ES-I3 (cell line): ENCODE measurements at regions not wholly inside any gene's neighbourhood (a gene's known extent, or its start where the extent isn't known, plus 50 kb on each side); places are given as distances from the start of the nearest gene placed in this dataset.

Experiments
- H3K36me3 ChIP-seq: 2 replicates; pipeline ENCODE4 v1.6.1; 2013; ENCODE audit warnings: mild to moderate bottlenecking, low read length, control low read depth, moderate library complexity; ENCODE audit not compliant: insufficient read depth
- H3K4me1 ChIP-seq: 2 replicates; pipeline ENCODE4 v1.6.1; 2013; ENCODE audit warnings: mild to moderate bottlenecking, control low read depth, low read length; ENCODE audit not compliant: insufficient read depth
- H3K9ac ChIP-seq: 2 replicates; pipeline ENCODE4 v1.6.1; 2013; ENCODE audit warnings: low read depth, mild to moderate bottlenecking, low read length, moderate library complexity
- H3K9me3 ChIP-seq: 2 replicates; pipeline ENCODE4 v1.6.1; 2013; ENCODE audit warnings: mild to moderate bottlenecking, low read length, moderate library complexity; ENCODE audit not compliant: control insufficient read depth, insufficient read depth

DNA sequence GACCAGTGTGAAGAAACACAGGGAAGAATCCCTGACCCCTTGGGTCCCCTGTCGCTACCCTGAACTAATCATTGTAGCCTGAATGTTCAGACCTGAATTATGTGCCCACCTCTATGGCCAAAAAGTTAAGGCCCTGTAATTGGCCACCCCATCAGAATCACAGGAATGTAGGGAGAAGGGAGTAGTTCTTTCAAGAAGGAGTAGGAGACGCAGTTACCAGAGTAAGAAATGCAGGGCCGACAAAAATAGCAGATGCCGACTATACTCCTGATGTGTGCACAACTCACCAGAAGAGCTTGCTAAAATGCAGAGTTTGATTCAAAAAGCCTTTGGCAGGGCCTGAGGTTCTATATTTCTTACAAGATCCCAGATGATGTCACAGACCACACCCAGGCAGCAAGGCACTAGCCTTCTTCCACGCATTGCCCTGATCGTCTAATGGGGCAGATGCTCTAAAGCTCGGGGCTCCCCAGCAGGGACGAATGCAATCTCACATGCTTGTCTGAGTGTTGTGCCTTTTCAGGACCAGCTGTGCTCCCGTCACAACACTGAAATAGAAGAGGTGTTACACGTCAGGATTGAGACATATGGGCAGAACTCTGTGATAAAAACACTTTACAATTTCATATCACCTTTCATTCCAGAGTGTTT is 161.0 kb upstream of the FAM241A start:
- Histone ChIP-seq H3K4me1 (peaks cover 12% of the 10 kb centered on the region), H3K36me3 (no peaks in the 10 kb centered on the region), H3K9ac (no peak overlapping the region), H3K9me3 (no peaks in the 10 kb centered on the region)

DNA sequence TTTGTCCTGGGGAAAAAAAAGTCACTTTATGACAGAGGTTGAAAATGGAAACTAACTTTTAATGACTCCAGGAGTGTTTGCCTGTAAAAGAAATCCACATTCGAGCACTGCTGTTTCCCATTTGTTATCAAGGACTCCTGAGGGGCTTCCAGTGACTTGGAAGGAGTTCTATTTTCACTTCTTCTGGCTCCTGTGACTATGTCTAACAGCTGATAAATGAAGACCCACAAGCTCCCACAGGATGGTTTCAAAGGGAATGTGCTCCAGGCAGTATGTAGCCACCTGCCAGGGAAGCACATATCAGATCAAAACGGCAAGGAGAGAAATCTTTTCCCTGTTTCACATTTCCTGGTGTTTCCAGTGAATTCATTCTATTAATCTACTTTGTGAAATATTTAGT is 159.8 kb upstream of the FAM241A start:
- Histone ChIP-seq H3K9ac (no peak overlapping the region), H3K9me3 (no peaks in the 10 kb centered on the region), H3K36me3 (no peaks in the 10 kb centered on the region), H3K4me1 (peaks cover 12% of the 10 kb centered on the region)

DNA sequence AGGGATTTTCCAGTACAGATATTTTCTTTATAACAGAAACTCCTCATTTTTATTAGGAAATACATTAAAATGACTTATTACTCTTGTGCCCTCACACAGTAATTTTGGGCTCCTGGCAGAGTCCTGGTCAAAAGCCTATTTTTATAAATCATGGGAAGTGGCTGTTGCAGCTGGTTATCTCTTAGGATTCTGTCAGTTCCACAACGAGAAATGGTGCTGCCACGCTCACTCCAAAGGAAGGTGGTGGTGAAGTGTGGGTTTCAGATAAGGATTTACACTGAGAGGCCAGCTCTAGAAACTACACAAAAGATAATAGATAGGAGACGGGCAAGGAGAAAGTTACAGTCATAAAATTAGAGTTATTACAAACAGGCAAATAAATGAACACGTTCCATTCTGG is 159.2 kb upstream of the FAM241A start:
- Histone ChIP-seq H3K9me3 (no peaks in the 10 kb centered on the region), H3K9ac (no peak overlapping the region), H3K4me1 (peaks cover 12% of the 10 kb centered on the region), H3K36me3 (no peaks in the 10 kb centered on the region)

DNA sequence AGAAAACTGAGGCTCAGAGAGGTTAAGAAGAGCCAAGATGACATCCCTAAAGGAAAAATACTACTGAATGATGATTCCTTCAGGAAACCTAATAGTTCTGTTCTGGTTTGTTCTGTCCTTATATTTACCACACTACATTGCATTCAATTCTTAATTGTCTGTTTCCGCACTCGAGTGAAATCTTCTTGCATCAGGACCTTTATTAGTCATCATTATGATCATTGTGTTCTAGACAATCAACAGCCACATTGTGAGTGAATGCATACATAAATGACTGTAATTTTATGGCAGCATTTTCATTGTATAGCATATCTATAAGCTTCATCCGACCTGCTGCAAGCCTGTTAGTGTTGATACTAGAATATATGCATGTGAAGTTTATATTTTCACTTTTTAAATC is 156.7 kb upstream of the FAM241A start:
- Histone ChIP-seq H3K36me3 (no peaks in the 10 kb centered on the region), H3K9me3 (no peaks in the 10 kb centered on the region), H3K9ac (no peak overlapping the region), H3K4me1 (peaks cover 12% of the 10 kb centered on the region)

DNA sequence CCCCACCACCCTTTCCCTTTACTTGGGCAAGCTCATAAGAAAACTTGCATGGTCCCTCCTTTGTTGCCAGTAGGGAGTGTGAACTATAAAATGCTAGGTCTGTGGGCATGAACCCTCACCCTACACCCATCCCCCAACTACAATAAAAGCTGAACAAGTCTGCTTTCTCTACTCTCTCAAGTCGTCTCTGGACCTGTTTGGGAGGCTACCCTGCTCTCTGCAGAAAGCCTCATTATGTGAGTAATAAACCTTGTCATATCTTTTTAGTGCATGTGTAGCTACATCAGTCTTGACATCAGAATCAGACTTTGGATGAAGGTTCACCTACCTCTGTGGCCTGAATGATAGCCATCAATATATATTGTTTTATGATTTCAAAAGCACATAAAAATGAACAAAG is 155.4 kb upstream of the FAM241A start:
- Histone ChIP-seq H3K36me3 (no peaks in the 10 kb centered on the region), H3K9ac (no peak overlapping the region), H3K4me1 (peaks cover 11% of the 10 kb centered on the region)

DNA sequence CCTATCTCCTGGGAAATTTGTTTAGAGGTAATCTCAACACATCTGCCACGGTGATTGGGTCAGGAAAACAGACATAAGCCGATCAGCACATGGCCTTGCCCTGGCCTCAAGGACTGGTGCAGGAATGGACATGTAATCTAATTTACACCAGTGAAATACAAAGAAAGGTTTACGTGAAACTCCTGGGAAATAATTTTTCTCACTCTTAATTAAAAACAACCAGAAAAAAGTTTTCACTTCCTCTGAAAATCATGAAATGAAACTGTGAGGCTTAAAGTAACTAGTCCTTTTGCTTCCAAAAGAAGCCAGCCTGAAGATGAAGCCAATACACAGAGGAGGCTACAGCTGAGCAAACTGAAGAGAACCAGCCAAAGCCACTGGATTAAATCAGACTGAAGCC is 154.1 kb upstream of the FAM241A start:
- Histone ChIP-seq H3K9ac (no peak overlapping the region), H3K36me3 (no peaks in the 10 kb centered on the region), H3K4me1 (peaks cover 7% of the 10 kb centered on the region; the same call in 1 of the 2 replicates), H3K9me3 (no peaks in the 10 kb centered on the region)

More for the DNA sequence above, 155.4 kb upstream of the FAM241A start:
- H3K9me3 ChIP-seq = no peaks in the 10 kb centered on the region

DNA sequence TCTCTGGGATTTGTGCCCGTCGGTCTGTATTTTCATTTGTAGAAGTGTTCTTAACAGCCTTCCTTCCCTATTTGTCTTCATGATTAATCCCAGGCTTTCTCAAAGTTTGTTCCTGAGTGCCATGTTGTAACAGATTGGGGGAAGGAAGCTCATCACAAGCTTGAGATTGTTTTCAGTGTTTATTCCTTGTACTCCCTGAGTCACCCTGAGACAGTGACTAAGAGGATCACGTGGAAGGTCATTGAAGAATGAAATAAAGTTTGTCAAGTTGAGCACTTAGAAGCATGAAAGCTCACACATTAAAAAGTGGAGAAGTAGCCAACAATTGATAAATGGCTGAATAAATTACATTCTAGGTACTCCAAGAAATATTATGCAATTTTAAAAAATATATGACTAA is 153.5 kb upstream of the FAM241A start:
- Histone ChIP-seq H3K9ac (no peak overlapping the region), H3K36me3 (no peaks in the 10 kb centered on the region), H3K9me3 (no peaks in the 10 kb centered on the region), H3K4me1 (peaks cover 7% of the 10 kb centered on the region; the same call in 1 of the 2 replicates)

DNA sequence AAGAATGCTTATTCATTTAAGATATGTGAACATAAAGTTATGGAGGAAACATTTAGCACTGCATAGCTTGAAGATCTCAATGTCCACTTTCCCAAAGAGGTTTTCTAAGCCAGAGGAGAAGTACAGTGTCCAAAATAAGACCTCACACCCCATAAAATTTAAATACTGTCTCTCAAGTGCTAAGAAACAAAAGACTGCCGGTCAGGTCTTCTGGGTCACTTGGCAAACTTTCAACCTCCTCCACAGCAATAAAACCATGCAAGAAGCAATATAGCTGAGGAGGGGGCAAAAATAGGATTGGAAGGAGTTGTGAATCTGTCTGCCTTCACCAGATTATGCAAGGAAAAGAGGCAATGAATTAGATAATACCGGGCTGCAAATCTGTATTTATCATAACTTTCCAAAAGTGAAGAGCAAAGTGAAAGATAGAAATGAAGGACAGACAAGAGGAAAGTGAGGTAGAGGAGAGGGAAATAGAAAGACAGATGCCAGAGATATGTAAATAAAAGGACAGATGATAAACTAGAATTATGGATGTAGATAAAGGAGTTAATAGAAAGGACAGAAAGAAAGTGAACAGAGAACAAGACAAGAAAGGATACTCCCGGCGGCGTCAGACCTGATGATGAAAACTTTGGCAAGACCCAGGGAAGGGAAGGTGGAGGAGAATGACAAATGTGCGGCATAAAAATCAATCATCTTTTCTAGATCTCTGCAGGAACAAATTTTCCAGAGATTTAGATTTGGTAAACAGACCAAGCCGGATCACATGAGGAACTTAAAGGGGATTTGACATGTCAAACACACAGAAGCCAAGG is 152.7 kb upstream of the FAM241A start:
- Histone ChIP-seq H3K36me3 (no peaks in the 10 kb centered on the region), H3K9me3 (no peaks in the 10 kb centered on the region), H3K4me1 (peaks cover 7% of the 10 kb centered on the region; the same call in 1 of the 2 replicates), H3K9ac (no peak overlapping the region)

DNA sequence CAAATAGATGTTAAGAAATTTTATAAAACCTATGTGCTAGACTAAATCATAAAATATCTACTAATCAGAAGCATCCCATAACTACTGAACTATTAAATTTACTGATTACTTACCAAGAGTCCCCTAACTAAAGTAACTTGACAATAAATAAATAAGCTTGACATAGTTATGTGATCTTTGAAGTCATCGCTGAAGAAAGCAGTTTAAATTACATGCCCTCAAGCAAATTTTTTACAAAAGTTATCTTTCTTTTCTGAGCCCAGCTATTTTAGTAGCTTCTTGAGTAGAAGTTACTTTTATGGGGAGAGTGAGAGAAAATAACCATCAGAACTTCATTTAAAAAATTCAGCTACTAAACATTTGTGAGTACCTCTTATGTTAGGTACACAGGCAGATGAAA is 150.9 kb upstream of the FAM241A start:
- Histone ChIP-seq H3K9me3 (no peaks in the 10 kb centered on the region), H3K4me1 (peaks cover 7% of the 10 kb centered on the region; the same call in 1 of the 2 replicates), H3K36me3 (no peaks in the 10 kb centered on the region), H3K9ac (no peak overlapping the region)

DNA sequence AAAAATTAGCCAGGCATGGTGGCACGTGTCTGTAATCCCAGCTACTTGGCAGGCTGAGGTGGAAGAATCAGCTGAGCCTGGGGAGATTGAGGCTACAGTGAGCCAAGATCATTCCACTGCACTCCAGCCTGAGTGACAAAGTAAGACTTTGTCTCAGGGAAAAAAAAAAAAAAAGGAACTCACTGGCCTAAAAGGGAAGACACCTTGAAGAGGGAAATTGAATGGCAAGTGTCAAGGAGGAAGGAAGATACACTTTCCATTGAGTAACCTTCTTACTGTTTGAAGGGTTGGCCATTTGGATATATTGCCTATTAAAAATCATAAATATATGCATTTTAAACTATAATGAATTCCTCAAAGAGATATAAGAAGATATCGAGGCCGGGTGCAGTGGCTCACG is 147.5 kb upstream of the FAM241A start:
- Histone ChIP-seq H3K9ac (no peak overlapping the region), H3K9me3 (no peaks in the 10 kb centered on the region), H3K4me1 (peaks cover 14% of the 10 kb centered on the region), H3K36me3 (no peaks in the 10 kb centered on the region)

DNA sequence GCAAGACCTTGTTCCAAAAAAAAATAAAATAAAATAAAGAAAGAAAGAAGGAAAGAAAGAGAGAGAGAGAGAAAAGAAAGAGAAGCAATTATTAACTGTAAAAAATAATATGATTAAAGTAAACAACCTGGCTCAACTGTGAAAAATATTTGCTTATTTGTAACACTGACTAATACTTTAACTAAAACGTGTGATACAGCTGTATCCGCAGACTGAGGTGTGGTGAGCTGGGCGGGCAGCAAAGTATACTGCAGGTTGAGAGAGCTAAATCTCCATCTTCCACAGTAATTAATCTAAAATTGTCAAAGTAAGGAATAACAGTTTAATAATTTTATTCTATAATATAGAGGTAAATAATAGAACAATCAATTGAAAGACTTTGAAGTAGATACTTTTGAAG is 145.5 kb upstream of the FAM241A start:
- H3K9me3 ChIP-seq = no peaks in the 10 kb centered on the region
- no peaks in the 10 kb centered on the region for H3K36me3 ChIP-seq
- H3K4me1 ChIP-seq = peaks cover 14% of the 10 kb centered on the region
- H3K9ac ChIP-seq = no peak overlapping the region

DNA sequence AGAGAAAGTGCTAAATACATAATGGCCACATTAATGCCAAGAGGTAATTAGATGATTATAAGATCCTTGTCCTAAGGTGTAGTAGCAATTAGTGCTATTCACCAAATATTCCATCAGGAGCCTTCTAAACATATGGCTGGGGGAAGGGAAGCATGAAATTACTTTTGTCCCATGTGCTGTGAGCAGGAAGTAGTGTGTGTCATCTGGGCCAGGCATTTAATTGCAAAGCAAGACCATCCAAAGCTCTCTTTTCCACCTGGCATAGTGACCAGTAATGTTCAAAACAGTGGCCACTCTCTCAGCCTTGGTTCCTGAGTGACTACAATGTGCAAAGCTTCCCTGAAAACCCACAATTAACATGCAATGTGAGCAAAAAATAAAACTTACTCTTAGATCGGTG is 144.2 kb upstream of the FAM241A start:
- Histone ChIP-seq H3K4me1 (peaks cover 7% of the 10 kb centered on the region; the same call in 1 of the 2 replicates), H3K9ac (no peak overlapping the region), H3K36me3 (no peaks in the 10 kb centered on the region), H3K9me3 (no peaks in the 10 kb centered on the region)

DNA sequence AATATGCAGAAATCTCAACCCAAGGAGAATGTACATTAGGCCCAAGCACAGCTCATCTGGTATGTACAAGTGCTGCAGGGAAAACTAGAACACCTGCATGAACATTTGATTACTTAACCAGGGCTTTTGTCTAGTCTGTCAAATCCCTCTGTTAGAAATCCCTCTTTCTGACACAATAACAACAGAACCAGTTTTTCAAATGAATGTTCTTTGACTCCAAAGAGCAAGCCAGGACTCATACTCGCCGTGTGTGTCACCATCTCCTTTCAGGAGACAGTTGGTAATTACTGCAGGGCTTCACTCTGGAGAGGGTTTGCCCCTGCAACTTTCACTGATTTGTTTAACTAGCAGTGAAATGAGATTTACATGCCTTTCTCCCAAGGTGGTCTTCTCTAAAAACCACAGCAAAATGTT is 143.0 kb upstream of the FAM241A start:
- Histone ChIP-seq H3K4me1 (peaks cover 7% of the 10 kb centered on the region; the same call in 1 of the 2 replicates), H3K9me3 (no peaks in the 10 kb centered on the region), H3K9ac (no peak overlapping the region), H3K36me3 (no peaks in the 10 kb centered on the region)

DNA sequence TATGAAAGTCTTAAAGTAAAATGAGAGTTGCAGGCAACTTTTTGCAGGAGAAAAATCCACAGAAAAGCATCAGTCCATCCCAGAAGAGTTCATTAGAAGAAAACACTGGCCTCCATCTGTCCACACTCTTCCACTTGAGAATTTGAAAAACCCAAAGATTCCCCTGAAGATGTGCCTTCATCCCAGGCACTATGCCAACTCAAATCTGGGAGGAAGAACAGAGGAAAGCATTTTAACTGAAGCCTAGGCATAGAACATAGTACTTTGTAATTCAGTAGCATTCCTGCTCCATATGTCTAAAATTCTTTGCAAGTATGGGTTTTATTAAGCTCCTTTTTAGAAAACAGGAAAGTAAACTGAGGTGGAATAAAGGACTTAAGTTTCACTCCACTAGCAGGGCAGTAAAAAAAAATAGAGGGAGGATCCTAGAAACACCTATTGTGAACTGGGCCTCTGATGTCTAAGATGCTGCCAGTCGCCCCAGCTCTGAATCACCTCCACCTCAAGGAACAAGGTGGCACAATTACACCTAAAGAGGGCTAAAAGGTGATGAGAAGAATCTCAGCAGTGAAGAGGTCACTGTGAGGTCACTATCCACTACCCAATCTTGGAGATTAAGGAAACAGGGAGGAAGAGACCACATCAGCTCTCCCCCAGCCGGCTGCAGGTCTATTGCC is 141.9 kb upstream of the FAM241A start:
- no peaks in the 10 kb centered on the region for H3K36me3 ChIP-seq
- no peaks in the 10 kb centered on the region for H3K9me3 ChIP-seq
- H3K4me1 ChIP-seq = peaks cover 7% of the 10 kb centered on the region; the same call in 1 of the 2 replicates
- H3K9ac ChIP-seq = no peak overlapping the region
